ENCODE measurements at regions not wholly inside any gene's neighbourhood (a gene's known extent, or its start where the extent isn't known, plus 50 kb on each side); places are given as distances from the start of the nearest gene placed in this dataset.

GRCh38 chr6:139494376-139494990 lies 120.0 kb upstream of the CITED2 start:
- Histone ChIP-seq H2AFZ (ENCODE audit: low read length) (no peak overlapping the region), H3K4me1 (ENCODE audit: insufficient read depth, low read length) (no peaks in the 10 kb centered on the region), H3K9me3 (ENCODE audit: low read depth, low read length) (no peaks in the 10 kb centered on the region), H3K4me2 (ENCODE audit: insufficient read depth, low read length) (no peak overlapping the region), H3K27me3 (ENCODE audit: insufficient read depth, low read length) (no peaks in the 10 kb centered on the region), H3K36me3 (ENCODE audit: insufficient read depth, low read length) (no peaks in the 10 kb centered on the region), H4K20me1 (ENCODE audit: insufficient read depth, low read length) (no peaks in the 10 kb centered on the region), H3K79me2 (ENCODE audit: insufficient read depth, low read length) (no peaks in the 10 kb centered on the region), H3K27ac (ENCODE audit: low read depth, low read length) (no peak overlapping the region), H3K4me3 (ENCODE audit: insufficient read depth, low read length) (no peak overlapping the region)
- DNase-seq (ENCODE audit: insufficient read length, low spot score, missing footprints): no peak
- no peak for TF ChIP-seq CTCF (IDR thresholded peaks at IDR 0.05; ENCODE audit: extremely low read depth, low read depth, low read length)

GRCh38 chr6:139490482-139490881 lies 116.0 kb upstream of the CITED2 start:
- Histone ChIP-seq H3K4me2 (ENCODE audit: insufficient read depth, low read length) (no peak overlapping the region), H3K4me3 (ENCODE audit: insufficient read depth, low read length) (no peak overlapping the region), H3K27me3 (ENCODE audit: insufficient read depth, low read length) (no peaks in the 10 kb centered on the region), H3K79me2 (ENCODE audit: insufficient read depth, low read length) (no peaks in the 10 kb centered on the region), H3K36me3 (ENCODE audit: insufficient read depth, low read length) (no peaks in the 10 kb centered on the region), H4K20me1 (ENCODE audit: insufficient read depth, low read length) (no peaks in the 10 kb centered on the region), H3K27ac (ENCODE audit: low read depth, low read length) (no peak overlapping the region), H2AFZ (ENCODE audit: low read length) (peak overlapping the region; percentile 78), H3K4me1 (ENCODE audit: insufficient read depth, low read length) (no peaks in the 10 kb centered on the region), H3K9me3 (ENCODE audit: low read depth, low read length) (no peaks in the 10 kb centered on the region)
- DNase-seq (ENCODE audit: insufficient read length, low spot score, missing footprints): no peak
- TF ChIP-seq CTCF (IDR thresholded peaks at IDR 0.05; ENCODE audit: extremely low read depth, low read depth, low read length): no peak

DNA sequence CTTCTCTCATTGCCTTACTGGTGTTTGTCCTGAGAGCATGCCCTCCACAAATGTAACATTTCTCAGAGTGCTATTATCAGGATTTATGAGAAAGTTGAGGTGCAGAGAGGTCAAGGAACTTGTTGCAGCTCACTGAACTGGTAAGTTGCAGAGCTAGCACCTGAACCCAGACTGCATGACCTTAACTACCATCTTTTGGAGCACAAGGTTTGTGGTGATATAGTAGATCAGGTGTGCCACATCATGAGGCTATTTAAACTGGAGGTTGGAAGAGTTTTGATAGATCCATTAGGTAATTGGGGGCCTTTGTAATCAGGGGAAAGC lies 112.0 kb upstream of the CITED2 start:
- H3K27ac ChIP-seq (ENCODE audit: low read depth, low read length): no peak overlapping the region
- no peak overlapping the region for H3K4me2 ChIP-seq (ENCODE audit: insufficient read depth, low read length)
- H4K20me1 ChIP-seq (ENCODE audit: insufficient read depth, low read length): no peaks in the 10 kb centered on the region
- no peaks in the 10 kb centered on the region for H3K4me1 ChIP-seq (ENCODE audit: insufficient read depth, low read length)
- H2AFZ ChIP-seq (ENCODE audit: low read length): peak overlapping the region; percentile 51
- DNase-seq (ENCODE audit: insufficient read length, low spot score, missing footprints): no peak
- TF ChIP-seq CTCF (IDR thresholded peaks at IDR 0.05; ENCODE audit: extremely low read depth, low read depth, low read length): no peak
- H3K79me2 ChIP-seq (ENCODE audit: insufficient read depth, low read length): no peaks in the 10 kb centered on the region
- no peaks in the 10 kb centered on the region for H3K27me3 ChIP-seq (ENCODE audit: insufficient read depth, low read length)
- no peaks in the 10 kb centered on the region for H3K36me3 ChIP-seq (ENCODE audit: insufficient read depth, low read length)
- H3K4me3 ChIP-seq (ENCODE audit: insufficient read depth, low read length): no peak overlapping the region
- no peaks in the 10 kb centered on the region for H3K9me3 ChIP-seq (ENCODE audit: low read depth, low read length)

- TF ChIP-seq CTCF (IDR thresholded peaks at IDR 0.05; ENCODE audit: extremely low read depth, low read depth, low read length): no peak
- Histone ChIP-seq H3K4me1 (ENCODE audit: insufficient read depth, low read length) (no peaks in the 10 kb centered on the region), H3K9me3 (ENCODE audit: low read depth, low read length) (no peaks in the 10 kb centered on the region), H4K20me1 (ENCODE audit: insufficient read depth, low read length) (no peaks in the 10 kb centered on the region), H3K27ac (ENCODE audit: low read depth, low read length) (no peak overlapping the region), H3K4me2 (ENCODE audit: insufficient read depth, low read length) (no peak overlapping the region), H3K79me2 (ENCODE audit: insufficient read depth, low read length) (no peaks in the 10 kb centered on the region), H3K4me3 (ENCODE audit: insufficient read depth, low read length) (no peak overlapping the region), H2AFZ (ENCODE audit: low read length) (peak overlapping the region; percentile 51), H3K27me3 (ENCODE audit: insufficient read depth, low read length) (no peaks in the 10 kb centered on the region), H3K36me3 (ENCODE audit: insufficient read depth, low read length) (no peaks in the 10 kb centered on the region)
- DNase-seq (ENCODE audit: insufficient read length, low spot score, missing footprints): no peak
Observed at GRCh38 chr6:139485742-139486475, 111.5 kb upstream of the CITED2 start.
